ENCODE measurements at regions not wholly inside any gene's neighbourhood (a gene's known extent, or its start where the extent isn't known, plus 50 kb on each side); places are given as distances from the start of the nearest gene placed in this dataset.

DNA sequence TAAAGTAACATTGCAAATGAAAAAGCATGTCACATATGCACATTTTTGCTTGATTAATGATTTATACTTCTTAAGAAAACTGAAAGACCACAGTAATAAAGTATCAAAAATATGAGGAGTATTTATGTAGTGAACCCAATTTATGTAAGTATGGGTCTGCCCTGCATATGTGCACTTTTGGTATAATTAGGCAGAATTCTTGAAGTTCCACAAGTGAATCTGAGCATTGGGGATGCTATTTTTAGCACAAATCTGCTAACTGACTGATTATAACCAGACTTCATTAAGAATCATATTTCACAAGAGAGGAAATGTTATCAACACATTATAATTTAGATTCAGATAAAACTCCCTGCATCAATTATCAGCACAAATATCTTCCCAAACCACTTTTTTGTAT, 407.1 kb upstream of the LRRC4C start:
- Histone ChIP-seq H3K27ac (ENCODE audit: low read depth in 1 of 2, low read length in 2 of 2) (no peak overlapping the region), H3K9me3 (replicated peaks in 1 of 2; ENCODE audit: control insufficient read depth in 1 of 2, insufficient read depth in 1 of 2, low read length in 2 of 2) (peaks cover 0 to 6% of the 10 kb centered on the region in 2 donors), H4K20me1 (ENCODE audit: insufficient read depth, low read length) (no peaks in the 10 kb centered on the region), H3K36me3 (replicated peaks in 1 of 2; ENCODE audit: control insufficient read depth in 1 of 2, insufficient read depth in 2 of 2, low read length in 2 of 2) (no peaks in the 10 kb centered on the region), H3K4me1 (ENCODE audit: control insufficient read depth in 1 of 2, insufficient read depth in 2 of 2, low read length in 2 of 2) (no peaks in the 10 kb centered on the region), H3K9ac (ENCODE audit: insufficient read depth, low read length, poor library complexity, severe bottlenecking) (no peak overlapping the region), H3K4me2 (replicated peaks; ENCODE audit: extremely low read depth, low read length, poor library complexity, severe bottlenecking) (no peak overlapping the region), H3K4me3 (replicated peaks in 1 of 3; ENCODE audit: low read depth in 2 of 3, low read length in 3 of 3) (no peak overlapping the region), H3K79me2 (ENCODE audit: insufficient read depth, low read length) (no peaks in the 10 kb centered on the region), H2AFZ (ENCODE audit: insufficient read depth, low read depth, low read length, poor library complexity, severe bottlenecking) (no peak overlapping the region), H3K27me3 (ENCODE audit: control insufficient read depth in 2 of 2, insufficient read depth in 2 of 2, low read length in 2 of 2) (no peaks in the 10 kb centered on the region)
- no peaks in the 10 kb centered on the region for H3K4me1 Mint-ChIP-seq
- H3K27ac Mint-ChIP-seq, result no peak overlapping the region
- TF ChIP-seq CTCF (IDR thresholded peaks at IDR 0.05), result no peak
- intact Hi-C loops (cut with micrococcal nuclease), result no loop called here
- no peak overlapping the region for H3K4me3 Mint-ChIP-seq
- H3K9me3 Mint-ChIP-seq, result peaks cover 0 to 3% (median 2%) of the 10 kb centered on the region in 7 donors
- DNase-seq, result no peak
- no peaks in the 10 kb centered on the region for H3K27me3 Mint-ChIP-seq (ENCODE audit: low read depth in 3 of 3)
- no peaks in the 10 kb centered on the region for H3K36me3 Mint-ChIP-seq

GRCh38 chr11:41868606-41869005, 409.2 kb upstream of the LRRC4C start:
- Mint-ChIP-seq H3K36me3 (no peaks in the 10 kb centered on the region), H3K4me1 (no peaks in the 10 kb centered on the region), H3K4me3 (no peak overlapping the region), H3K27ac (no peak overlapping the region), H3K27me3 (ENCODE audit: low read depth in 3 of 3) (no peaks in the 10 kb centered on the region), H3K9me3 (peaks cover 0 to 6% (median 3%) of the 10 kb centered on the region in 7 donors)
- Histone ChIP-seq H3K27me3 (ENCODE audit: control insufficient read depth in 2 of 2, insufficient read depth in 2 of 2, low read length in 2 of 2) (no peaks in the 10 kb centered on the region), H3K4me2 (replicated peaks; ENCODE audit: extremely low read depth, low read length, poor library complexity, severe bottlenecking) (no peak overlapping the region), H3K9me3 (replicated peaks in 1 of 2; ENCODE audit: control insufficient read depth in 1 of 2, insufficient read depth in 1 of 2, low read length in 2 of 2) (peaks cover 2 to 6% of the 10 kb centered on the region in 2 donors), H3K4me3 (replicated peaks in 1 of 3; ENCODE audit: low read depth in 2 of 3, low read length in 3 of 3) (no peak overlapping the region), H4K20me1 (ENCODE audit: insufficient read depth, low read length) (no peaks in the 10 kb centered on the region), H3K36me3 (replicated peaks in 1 of 2; ENCODE audit: control insufficient read depth in 1 of 2, insufficient read depth in 2 of 2, low read length in 2 of 2) (no peaks in the 10 kb centered on the region), H3K9ac (ENCODE audit: insufficient read depth, low read length, poor library complexity, severe bottlenecking) (no peak overlapping the region), H2AFZ (ENCODE audit: insufficient read depth, low read depth, low read length, poor library complexity, severe bottlenecking) (no peak overlapping the region), H3K4me1 (ENCODE audit: control insufficient read depth in 1 of 2, insufficient read depth in 2 of 2, low read length in 2 of 2) (no peaks in the 10 kb centered on the region), H3K27ac (ENCODE audit: low read depth in 1 of 2, low read length in 2 of 2) (no peak overlapping the region), H3K79me2 (ENCODE audit: insufficient read depth, low read length) (no peaks in the 10 kb centered on the region)
- intact Hi-C loops (cut with micrococcal nuclease), result no loop called here
- WGBS (ENCODE audit: insufficient coverage), result 50% methylated on average over 1 of the region's 4 CpGs
- no peak for TF ChIP-seq CTCF (IDR thresholded peaks at IDR 0.05)
- DNase-seq, result no peak
